ENCODE measurements at regions not wholly inside any gene's neighbourhood (a gene's known extent, or its start where the extent isn't known, plus 50 kb on each side); places are given as distances from the start of the nearest gene placed in this dataset.

- H3K27ac ChIP-seq (ENCODE audit: extremely low read length, insufficient read depth, low read length), result no peak overlapping the region
- H3K4me1 ChIP-seq (ENCODE audit: insufficient read depth, low read length), result no peaks in the 10 kb centered on the region
- WGBS (ENCODE audit: low lambda C conversion rate), result 0% methylated on average over 1 of the region's 1 CpG
- H3K4me2 ChIP-seq (ENCODE audit: low read depth, low read length), result no peak overlapping the region
- H3K27me3 ChIP-seq (ENCODE audit: control insufficient read depth in 1 of 2, insufficient read depth in 2 of 2, low read length in 2 of 2), result no peaks in the 10 kb centered on the region
- H3K79me2 ChIP-seq (ENCODE audit: insufficient read depth, low read length), result no peaks in the 10 kb centered on the region
- FAIRE-seq (no peak), DNase-seq (ENCODE audit: low spot score) (no peak), ATAC-seq (no peak)
- no peak overlapping the region for H3K9ac ChIP-seq (ENCODE audit: insufficient read depth, low read depth, low read length)
- H3K4me3 ChIP-seq (replicated peaks in 1 of 3; ENCODE audit: insufficient read depth in 1 of 3, low read depth in 2 of 3, low read length in 3 of 3), result no peak overlapping the region
- ChIA-PET CTCF (ENCODE audit: low intra/inter-chr PET ratio, low total read pairs) (no interaction called here), POLR2A (no interaction called here)
- H3K36me3 ChIP-seq (replicated peaks in 1 of 2; ENCODE audit: control insufficient read depth in 1 of 2, insufficient read depth in 2 of 2, low read length in 2 of 2), result no peaks in the 10 kb centered on the region
- H3K9me3 ChIP-seq (ENCODE audit: low read length), result no peaks in the 10 kb centered on the region
- no peak overlapping the region for H2AFZ ChIP-seq (ENCODE audit: low read length)
- no TSS peak for BruUV-seq (replicated peaks)
- intact Hi-C loops (cut with micrococcal nuclease; ENCODE audit: unreplicated experiment), result no loop called here
- H4K20me1 ChIP-seq (ENCODE audit: insufficient read depth, low read length), result no peaks in the 10 kb centered on the region
- in situ Hi-C loops (cut with HindIII; ENCODE audit: extremely low pct_ligation_motif_present, low pct_unique_long_range_greater_than_20kb), result no loop called here
- TF ChIP-seq ZNF44 (CRISPR knock-in tag; IDR thresholded peaks at IDR 0.05) (no peak), ZFAT (CRISPR knock-in tag; conservative IDR thresholded peaks at IDR 0.05) (no peak), JUNB (CRISPR knock-in tag; IDR thresholded peaks at IDR 0.05; ENCODE audit: borderline replicate concordance) (no peak), ZFP36L2 (CRISPR knock-in tag; IDR thresholded peaks at IDR 0.05) (no peak), HOXA3 (CRISPR knock-in tag; IDR thresholded peaks at IDR 0.05) (no peak), MTERF4 (CRISPR knock-in tag; IDR thresholded peaks at IDR 0.05) (no peak), HNF1B (CRISPR knock-in tag; IDR thresholded peaks at IDR 0.05) (no peak), ZNF251 (CRISPR knock-in tag; IDR thresholded peaks at IDR 0.05) (no peak), GZF1 (CRISPR knock-in tag; IDR thresholded peaks at IDR 0.05) (no peak), EHMT2 (IDR thresholded peaks at IDR 0.05; ENCODE audit: borderline replicate concordance, low read depth, low read length) (no peak), HOMEZ (CRISPR knock-in tag; IDR thresholded peaks at IDR 0.05; ENCODE audit: low read depth) (no peak), TBP (CRISPR knock-in tag; IDR thresholded peaks at IDR 0.05) (no peak), HMG20B (CRISPR knock-in tag; conservative IDR thresholded peaks at IDR 0.05) (no peak), ZNF552 (CRISPR knock-in tag; IDR thresholded peaks at IDR 0.05; ENCODE audit: borderline replicate concordance) (no peak), ZNF547 (CRISPR knock-in tag; IDR thresholded peaks at IDR 0.05) (no peak)
Measured at GRCh38 chr11:104713401-104713800, 184.9 kb downstream of the CASP12 start.
